Mucosa of descending colon (tissue), 3 donors: ENCODE measurements at regions not wholly inside any gene's neighbourhood (a gene's known extent, or its start where the extent isn't known, plus 50 kb on each side); places are given as distances from the start of the nearest gene placed in this dataset.

ENCODE experiments used
- ATAC-seq: fragments of 200-7000 bp; cut with Tn5 transposase; one replicate; pipeline ENCODE4 v1.9.1; 2020; ENCODE audit warnings: mild to moderate bottlenecking, moderate library complexity
- DNase-seq, 3 donors: peaks; one replicate each; pipeline ENCODE4 v3.0.0-alpha.2; 2020
- H3K36me3 ChIP-seq: fragments of 200-600 bp; one replicate; pipeline ENCODE4 v1.8.0; 2021; ENCODE audit warnings: low read depth, mild to moderate bottlenecking
- H3K4me1 ChIP-seq: fragments of 200-600 bp; one replicate; pipeline ENCODE4 v1.8.0; 2021; ENCODE audit warnings: low read depth, mild to moderate bottlenecking
- H3K4me3 ChIP-seq: fragments of 200-600 bp; one replicate; pipeline ENCODE4 v1.8.0; 2021; ENCODE audit warnings: mild to moderate bottlenecking
- H3K9me3 ChIP-seq: fragments of 200-600 bp; one replicate; pipeline ENCODE4 v1.8.0; 2021; ENCODE audit warnings: mild to moderate bottlenecking
- intact Hi-C, 2 donors: fragments of 100-400 bp; cut with DNase I in 1 of 2; cut with micrococcal nuclease in 1 of 2; formaldehyde crosslinking; loops; one replicate each; pipeline versions ENCODE4 v1.11.0 to v1.11.1; 2022; cut with DNase I, micrococcal nuclease
- TF ChIP-seq, protein P1 (sequence below): fragments of 200-600 bp; IDR thresholded peaks from one replicate; pipeline ENCODE4 v1.8.0; 2022; ENCODE audit warnings: antibody characterized with exemption, mild to moderate bottlenecking
- donor health status: DM: no; HTN: no; CAD: no; lungs with moderate emphysema.
- donor health status: DM: no; HTN: no; CAD: no.
- donor health status: DM: no; HTN: yes; CAD: no.

DNA sequence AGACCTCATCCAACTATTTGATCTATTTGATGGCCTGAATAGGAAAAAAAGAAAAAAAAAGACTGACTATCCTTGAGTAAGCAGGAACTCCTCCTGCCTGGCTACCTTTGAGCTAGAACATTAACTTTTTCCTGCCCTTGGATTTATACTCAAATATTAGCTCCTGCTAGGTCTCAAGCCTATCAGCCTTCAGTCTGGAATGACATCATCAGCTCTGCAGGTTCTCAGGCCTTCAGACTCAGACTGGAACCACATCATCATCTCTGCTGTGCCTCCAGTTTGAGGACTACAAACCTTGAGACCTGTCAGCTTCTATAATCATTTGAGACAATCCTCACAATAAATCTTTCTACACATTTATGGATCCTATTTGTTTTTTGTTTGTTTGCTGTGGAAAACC, 754.0 kb upstream of the SLIT2 start:
- Histone ChIP-seq H3K4me3 (no peak overlapping the region), H3K9me3 (no peaks in the 10 kb centered on the region), H3K4me1 (no peaks in the 10 kb centered on the region), H3K36me3 (no peaks in the 10 kb centered on the region)
- intact Hi-C loops = no loop called here
- ATAC-seq (no peak), DNase-seq (no peak)
- TF ChIP-seq, protein P1, sequence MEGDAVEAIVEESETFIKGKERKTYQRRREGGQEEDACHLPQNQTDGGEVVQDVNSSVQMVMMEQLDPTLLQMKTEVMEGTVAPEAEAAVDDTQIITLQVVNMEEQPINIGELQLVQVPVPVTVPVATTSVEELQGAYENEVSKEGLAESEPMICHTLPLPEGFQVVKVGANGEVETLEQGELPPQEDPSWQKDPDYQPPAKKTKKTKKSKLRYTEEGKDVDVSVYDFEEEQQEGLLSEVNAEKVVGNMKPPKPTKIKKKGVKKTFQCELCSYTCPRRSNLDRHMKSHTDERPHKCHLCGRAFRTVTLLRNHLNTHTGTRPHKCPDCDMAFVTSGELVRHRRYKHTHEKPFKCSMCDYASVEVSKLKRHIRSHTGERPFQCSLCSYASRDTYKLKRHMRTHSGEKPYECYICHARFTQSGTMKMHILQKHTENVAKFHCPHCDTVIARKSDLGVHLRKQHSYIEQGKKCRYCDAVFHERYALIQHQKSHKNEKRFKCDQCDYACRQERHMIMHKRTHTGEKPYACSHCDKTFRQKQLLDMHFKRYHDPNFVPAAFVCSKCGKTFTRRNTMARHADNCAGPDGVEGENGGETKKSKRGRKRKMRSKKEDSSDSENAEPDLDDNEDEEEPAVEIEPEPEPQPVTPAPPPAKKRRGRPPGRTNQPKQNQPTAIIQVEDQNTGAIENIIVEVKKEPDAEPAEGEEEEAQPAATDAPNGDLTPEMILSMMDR = no peak

DNA sequence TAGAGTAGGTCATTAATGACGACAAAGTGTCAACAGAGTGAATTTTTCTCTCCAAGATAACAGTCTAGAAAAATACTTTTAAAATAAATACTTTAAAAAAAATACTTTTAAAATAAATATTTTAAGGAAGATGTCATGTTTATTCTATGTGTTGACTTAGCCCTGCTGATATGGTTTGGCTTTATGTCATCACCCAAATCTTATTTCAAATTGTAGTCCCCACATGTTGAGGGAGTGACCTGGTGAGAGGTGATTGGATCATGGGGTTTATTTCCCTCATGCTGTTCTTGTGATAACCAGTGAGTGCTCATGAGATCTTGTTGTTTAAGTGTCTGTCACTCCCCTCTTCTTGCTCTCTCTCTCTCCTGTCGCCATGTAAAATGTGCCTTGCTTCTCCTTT, 754.9 kb upstream of the SLIT2 start:
- no peak for DNase-seq
- TF ChIP-seq, protein P1 = no peak
- no peaks in the 10 kb centered on the region for H3K4me1 ChIP-seq
- no peaks in the 10 kb centered on the region for H3K36me3 ChIP-seq
- no peak overlapping the region for H3K4me3 ChIP-seq
- intact Hi-C loops = no loop called here
- no peak for ATAC-seq
- no peaks in the 10 kb centered on the region for H3K9me3 ChIP-seq

DNA sequence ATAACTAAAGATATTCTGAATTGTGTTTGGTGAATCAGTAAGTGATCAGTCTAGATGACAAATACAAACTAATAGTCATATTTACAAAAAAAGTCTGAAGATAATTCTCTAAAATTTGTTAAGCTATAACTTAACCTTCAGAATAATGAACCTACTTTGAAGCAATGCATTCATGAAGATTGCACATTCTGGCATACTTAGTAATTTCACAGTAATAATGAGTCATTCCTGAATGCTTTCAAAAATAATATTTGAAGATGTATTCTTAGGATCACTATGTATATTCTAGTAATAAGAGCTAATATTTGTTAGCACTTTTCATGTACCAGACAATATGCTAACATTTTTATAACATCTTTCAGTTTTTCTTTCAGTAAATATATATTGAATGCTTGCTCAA, 756.7 kb upstream of the SLIT2 start:
- TF ChIP-seq, protein P1 = no peak
- DNase-seq (no peak), ATAC-seq (no peak)
- H3K36me3 ChIP-seq = no peaks in the 10 kb centered on the region
- H3K4me1 ChIP-seq = no peaks in the 10 kb centered on the region
- no peaks in the 10 kb centered on the region for H3K9me3 ChIP-seq
- no peak overlapping the region for H3K4me3 ChIP-seq
- intact Hi-C loops = no loop called here

DNA sequence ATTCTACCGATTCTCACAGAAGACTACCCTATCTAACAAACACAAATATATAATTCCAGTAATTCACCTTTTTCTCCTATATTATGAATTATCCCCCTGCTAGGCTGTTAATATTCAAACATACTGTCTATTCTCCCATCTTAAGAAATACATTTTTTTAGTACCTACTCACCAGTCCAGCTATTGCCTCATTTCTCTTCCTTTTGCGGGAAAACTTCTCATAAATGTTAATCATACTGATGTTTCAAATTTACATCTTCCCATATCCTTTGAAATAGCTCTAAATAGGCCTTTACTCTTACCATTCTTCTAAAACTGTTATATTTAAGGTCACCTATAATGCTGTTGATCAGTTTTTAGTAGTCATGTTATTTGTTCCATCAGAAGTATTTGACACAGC, 759.1 kb upstream of the SLIT2 start:
- Histone ChIP-seq H3K4me1 (no peaks in the 10 kb centered on the region), H3K9me3 (no peaks in the 10 kb centered on the region), H3K36me3 (no peaks in the 10 kb centered on the region), H3K4me3 (no peak overlapping the region)
- ATAC-seq (no peak), DNase-seq (no peak)
- intact Hi-C loops = no loop called here
- TF ChIP-seq, protein P1 = no peak

DNA sequence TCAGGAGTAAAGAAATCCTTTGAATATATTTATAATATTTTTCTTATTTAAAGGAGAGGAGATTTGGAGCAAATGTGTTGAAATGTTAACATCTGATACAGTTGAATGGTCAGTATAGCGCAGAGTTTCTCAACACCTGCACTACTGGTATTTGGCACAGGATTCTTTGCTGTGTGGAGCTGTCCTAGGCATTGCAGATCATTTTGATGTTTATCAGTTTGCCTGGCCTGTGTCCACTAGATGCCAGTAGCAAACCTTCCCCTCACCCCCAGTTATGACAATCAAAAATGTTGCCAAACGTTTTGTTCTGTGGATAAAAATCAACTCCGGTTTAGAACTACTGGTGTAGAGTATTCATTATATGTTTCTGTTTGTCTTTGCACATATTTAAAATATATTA, 765.3 kb upstream of the SLIT2 start:
- H3K4me1 ChIP-seq = no peaks in the 10 kb centered on the region
- H3K9me3 ChIP-seq = no peaks in the 10 kb centered on the region
- ATAC-seq = no peak
- intact Hi-C loops = no loop called here
- no peak overlapping the region for H3K4me3 ChIP-seq
- no peak for DNase-seq
- TF ChIP-seq, protein P1 = no peak
- H3K36me3 ChIP-seq = no peaks in the 10 kb centered on the region

DNA sequence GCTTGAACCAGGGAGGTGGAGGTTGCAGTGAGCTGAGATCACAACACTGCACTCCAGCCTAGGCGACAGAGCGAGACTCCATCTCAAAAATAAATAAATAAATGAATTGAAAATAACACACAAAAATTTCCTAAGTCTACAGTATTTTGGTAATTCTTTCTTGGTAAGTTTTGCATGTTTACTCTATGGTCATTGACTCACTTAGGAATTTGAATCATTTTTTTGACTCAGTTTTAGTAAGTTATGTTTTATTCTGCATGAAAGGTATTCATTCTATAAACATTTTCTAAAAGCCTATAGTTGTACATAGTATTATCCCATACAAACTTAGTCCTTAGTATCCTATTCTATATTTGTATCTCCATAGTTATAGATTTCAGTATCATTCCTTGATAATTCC, 772.9 kb upstream of the SLIT2 start:
- ATAC-seq = no peak
- Histone ChIP-seq H3K4me3 (no peak overlapping the region), H3K4me1 (no peaks in the 10 kb centered on the region), H3K9me3 (no peaks in the 10 kb centered on the region), H3K36me3 (no peaks in the 10 kb centered on the region)
- DNase-seq = no peak
- TF ChIP-seq, protein P1 = no peak
- intact Hi-C loops = no loop called here
